Fibroblast of lung (primary cell): ENCODE measurements at regions not wholly inside any gene's neighbourhood (a gene's known extent, or its start where the extent isn't known, plus 50 kb on each side); places are given as distances from the start of the nearest gene placed in this dataset.

ENCODE experiments used
- DNase-seq, 2 donors: peaks; one replicate each; pipeline versions ENCODE4 v3.0.0 to v3.0.0-alpha.2; 2010; ENCODE audit warnings: low read depth in 2 of 2
- H2AFZ ChIP-seq: 2 replicates; pipeline ENCODE4 v1.5.1; 2012; ENCODE audit warnings: low read length, control low read depth, inconsistent platforms
- H3K27ac ChIP-seq: 2 replicates; pipeline ENCODE4 v1.5.1; 2011; ENCODE audit warnings: low read length, control low read depth; ENCODE audit not compliant: insufficient read depth
- H3K27me3 ChIP-seq: 2 replicates; pipeline ENCODE4 v1.5.1; 2011; ENCODE audit warnings: mild to moderate bottlenecking, low read length; ENCODE audit not compliant: control insufficient read depth, insufficient read depth
- H3K36me3 ChIP-seq: 2 replicates; pipeline ENCODE4 v1.5.1; 2011; ENCODE audit warnings: low read length; ENCODE audit not compliant: control insufficient read depth, insufficient read depth
- H3K4me1 ChIP-seq: 2 replicates; pipeline ENCODE4 v1.5.1; 2011; ENCODE audit warnings: low read length; ENCODE audit not compliant: control insufficient read depth, insufficient read depth; ENCODE audit errors: extremely low read depth
- H3K4me2 ChIP-seq: 2 replicates; pipeline ENCODE4 v1.5.1; 2011; ENCODE audit warnings: low read length, control low read depth; ENCODE audit not compliant: insufficient read depth; ENCODE audit errors: extremely low read depth
- H3K4me3 ChIP-seq, 4 experiments: fragments of 200-600 bp in 1 of 4; sonication (generic) in 1 of 4; replicated peaks in 1 of 4; 2 replicates each; pipeline ENCODE4 v1.5.1; 2011 to 2016; ENCODE audit warnings: low read length in 4 of 4, low read depth in 3 of 4, mild to moderate bottlenecking in 3 of 4, control low read depth in 2 of 4, inconsistent platforms in 1 of 4, mixed read lengths in 1 of 4; ENCODE audit not compliant: insufficient read depth in 1 of 4; ENCODE audit errors: control extremely low read depth in 1 of 4
- H3K79me2 ChIP-seq: 2 replicates; pipeline ENCODE4 v1.5.1; 2012; ENCODE audit warnings: mild to moderate bottlenecking, low read length, inconsistent platforms; ENCODE audit not compliant: control insufficient read depth, insufficient read depth
- H3K9ac ChIP-seq: 2 replicates; pipeline ENCODE4 v1.5.1; 2011; ENCODE audit warnings: mild to moderate bottlenecking, low read length, control low read depth; ENCODE audit not compliant: insufficient read depth
- H3K9me3 ChIP-seq: 2 replicates; pipeline ENCODE4 v1.5.1; 2012; ENCODE audit warnings: low read depth, low read length; ENCODE audit not compliant: control insufficient read depth, insufficient read depth
- H4K20me1 ChIP-seq: 2 replicates; pipeline ENCODE4 v1.5.1; 2011; ENCODE audit warnings: low read length; ENCODE audit not compliant: control insufficient read depth, insufficient read depth; ENCODE audit errors: extremely low read depth
- CTCF ChIP-seq, 2 donors: IDR thresholded peaks in 1 of 2; conservative IDR thresholded peaks in 1 of 2; 1 replicate in 1 of 2; 2 replicates in 1 of 2; pipeline ENCODE4 v1.5.1; 2011 to 2012; ENCODE audit warnings: low read length in 2 of 2, control low read depth in 1 of 2, inconsistent platforms in 1 of 2, low read depth in 1 of 2, mild to moderate bottlenecking in 1 of 2
- EZH2 ChIP-seq: IDR thresholded peaks from 2 replicates; pipeline ENCODE4 v1.5.1; 2012; ENCODE audit warnings: low read length, control low read depth, mild to moderate bottlenecking; ENCODE audit errors: missing control alignments

DNA sequence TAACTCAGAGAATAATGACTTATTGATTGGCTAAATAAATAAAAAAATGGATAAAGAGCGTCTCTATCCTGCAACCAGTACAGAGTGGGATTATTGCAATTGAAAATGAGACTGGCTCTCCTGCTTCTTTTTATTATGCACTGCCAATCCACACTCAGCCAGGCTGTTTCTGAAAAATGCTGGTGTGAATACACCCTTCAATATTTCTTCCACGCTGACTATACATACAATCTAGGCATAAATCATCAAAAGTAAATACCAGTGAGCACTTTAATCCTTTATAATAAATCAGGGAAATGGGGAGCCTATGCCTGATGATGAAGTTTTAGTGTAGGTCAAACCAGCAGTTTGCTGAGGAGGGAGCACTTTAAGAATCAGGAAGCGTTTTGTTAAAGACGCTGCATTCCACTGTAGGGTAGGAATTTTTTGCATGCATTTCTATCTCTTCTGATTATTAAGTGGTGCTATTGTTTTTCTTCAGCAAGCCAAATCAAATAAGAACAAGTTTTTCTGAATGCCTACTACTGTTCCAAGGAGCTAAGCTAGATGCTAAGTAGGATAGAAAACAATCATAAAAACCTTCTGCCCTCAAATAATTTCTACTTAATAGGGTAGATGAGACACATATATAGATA lies 781.5 kb downstream of the TBL1XR1 start:
- Histone ChIP-seq H4K20me1 (no peaks in the 10 kb centered on the region), H3K9ac (no peak overlapping the region), H3K27me3 (no peaks in the 10 kb centered on the region), H3K4me1 (no peaks in the 10 kb centered on the region), H3K4me3 (no peak overlapping the region), H3K9me3 (no peaks in the 10 kb centered on the region), H3K79me2 (no peaks in the 10 kb centered on the region), H3K27ac (no peak overlapping the region), H2AFZ (no peak overlapping the region), H3K36me3 (no peaks in the 10 kb centered on the region), H3K4me2 (no peak overlapping the region)
- no peak for TF ChIP-seq EZH2
- TF ChIP-seq CTCF (conservative IDR thresholded peaks at IDR 0.05 in 1 of 2, IDR thresholded peaks at IDR 0.05 in 1 of 2; ENCODE audit: low read depth in 1 of 2, low read length in 2 of 2), result no peak
- no peak for DNase-seq

- H3K4me3 ChIP-seq, result no peak overlapping the region
- no peak for TF ChIP-seq CTCF (conservative IDR thresholded peaks at IDR 0.05 in 1 of 2, IDR thresholded peaks at IDR 0.05 in 1 of 2; ENCODE audit: low read depth in 1 of 2, low read length in 2 of 2)
- no peak for TF ChIP-seq EZH2
- no peaks in the 10 kb centered on the region for H3K79me2 ChIP-seq
- H3K27me3 ChIP-seq, result no peaks in the 10 kb centered on the region
- H3K4me1 ChIP-seq, result no peaks in the 10 kb centered on the region
- H4K20me1 ChIP-seq, result no peaks in the 10 kb centered on the region
- no peak overlapping the region for H3K9ac ChIP-seq
- H3K27ac ChIP-seq, result no peak overlapping the region
- no peak for DNase-seq
- H2AFZ ChIP-seq, result no peak overlapping the region
- no peaks in the 10 kb centered on the region for H3K36me3 ChIP-seq
- no peak overlapping the region for H3K4me2 ChIP-seq
- no peaks in the 10 kb centered on the region for H3K9me3 ChIP-seq
Measured at GRCh38 chr3:176412771-176413170, 784.5 kb downstream of the TBL1XR1 start.

GRCh38 chr3:176403531-176403930 lies 793.8 kb downstream of the TBL1XR1 start:
- no peaks in the 10 kb centered on the region for H3K36me3 ChIP-seq
- H3K4me3 ChIP-seq, result no peak overlapping the region
- no peaks in the 10 kb centered on the region for H3K9me3 ChIP-seq
- H3K9ac ChIP-seq, result no peak overlapping the region
- no peak for DNase-seq
- TF ChIP-seq CTCF (conservative IDR thresholded peaks at IDR 0.05 in 1 of 2, IDR thresholded peaks at IDR 0.05 in 1 of 2; ENCODE audit: low read depth in 1 of 2, low read length in 2 of 2) (no peak), EZH2 (no peak)
- H3K27ac ChIP-seq, result no peak overlapping the region
- H3K4me2 ChIP-seq, result no peak overlapping the region
- no peaks in the 10 kb centered on the region for H3K27me3 ChIP-seq
- H3K79me2 ChIP-seq, result no peaks in the 10 kb centered on the region
- H4K20me1 ChIP-seq, result no peaks in the 10 kb centered on the region
- H3K4me1 ChIP-seq, result no peaks in the 10 kb centered on the region
- H2AFZ ChIP-seq, result no peak overlapping the region
